GM23338 (cell line): ENCODE measurements at regions not wholly inside any gene's neighbourhood (a gene's known extent, or its start where the extent isn't known, plus 50 kb on each side); places are given as distances from the start of the nearest gene placed in this dataset.

ENCODE experiments used
- ATAC-seq: fragments of 200-7000 bp; cut with Tn5 transposase; 3 replicates; pipeline ENCODE4 v1.9.1; 2020
- DNase-seq: peaks from one replicate; pipeline ENCODE4 v3.0.0-alpha.2; 2015; ENCODE audit warnings: low spot score
- H2AFZ ChIP-seq: fragments of 200-600 bp; sonication (generic); 2 replicates; pipeline ENCODE4 v1.8.0; 2016; ENCODE audit warnings: antibody characterized with exemption, mild to moderate bottlenecking, moderate library complexity
- H3F3A ChIP-seq: fragments of 200-600 bp; sonication (generic); replicated peaks from 2 replicates; pipeline ENCODE4 v1.8.0; 2017; ENCODE audit warnings: antibody characterized with exemption, mixed run types, low read depth
- H3K27ac ChIP-seq: fragments of 200-600 bp; sonication (generic); 2 replicates; pipeline ENCODE4 v1.6.1; 2016; ENCODE audit warnings: low read depth
- H3K27me3 ChIP-seq: fragments of 200-600 bp; sonication (generic); 2 replicates; pipeline ENCODE4 v1.8.0; 2016; ENCODE audit warnings: mild to moderate bottlenecking, mixed run types, moderate library complexity; ENCODE audit not compliant: insufficient read depth
- H3K36me3 ChIP-seq: fragments of 200-600 bp; sonication (generic); 2 replicates; pipeline ENCODE4 v1.8.0; 2016; ENCODE audit warnings: mild to moderate bottlenecking; ENCODE audit not compliant: insufficient read depth
- H3K4me1 ChIP-seq: fragments of 200-600 bp; sonication (generic); 2 replicates; pipeline ENCODE4 v1.8.0; 2016; ENCODE audit warnings: mild to moderate bottlenecking, moderate library complexity; ENCODE audit not compliant: insufficient read depth
- H3K4me2 ChIP-seq: fragments of 200-600 bp; sonication (generic); 2 replicates; pipeline ENCODE4 v1.7.1; 2017; ENCODE audit warnings: mixed run types
- H3K4me3 ChIP-seq: fragments of 200-600 bp; sonication (generic); 2 replicates; pipeline ENCODE4 v1.6.1; 2016; ENCODE audit warnings: mixed run types
- H3K79me2 ChIP-seq: fragments of 200-600 bp; sonication (generic); replicated peaks from 2 replicates; pipeline ENCODE4 v1.8.0; 2017; ENCODE audit warnings: mild to moderate bottlenecking; ENCODE audit not compliant: insufficient read depth
- H3K9me2 ChIP-seq: fragments of 200-600 bp; sonication (generic); 2 replicates; pipeline ENCODE4 v1.8.0; 2017; ENCODE audit not compliant: insufficient read depth
- H4K20me1 ChIP-seq: fragments of 200-600 bp; sonication (generic); replicated peaks from 2 replicates; pipeline ENCODE4 v1.8.0; 2017; ENCODE audit warnings: mild to moderate bottlenecking; ENCODE audit not compliant: insufficient read depth
- H3K27ac Mint-ChIP-seq: 2 replicates; pipeline ENCODE4 v1.8.0; 2020; ENCODE audit warnings: inconsistent platforms, mild to moderate bottlenecking, moderate library complexity, mixed read lengths
- H3K27me3 Mint-ChIP-seq: 3 replicates; pipeline ENCODE4 v1.8.0; 2022; ENCODE audit warnings: low read depth, mild to moderate bottlenecking, moderate library complexity, mixed read lengths, inconsistent platforms; ENCODE audit not compliant: insufficient read depth, poor library complexity
- H3K36me3 Mint-ChIP-seq: 3 replicates; pipeline ENCODE4 v1.8.0; 2021; ENCODE audit warnings: low read depth, mild to moderate bottlenecking, inconsistent platforms, moderate library complexity, mixed read lengths
- H3K4me1 Mint-ChIP-seq: 3 replicates; pipeline ENCODE4 v1.8.0; 2020; ENCODE audit warnings: mild to moderate bottlenecking, inconsistent platforms, mixed read lengths
- H3K4me3 Mint-ChIP-seq: 3 replicates; pipeline ENCODE4 v1.8.0; 2021; ENCODE audit warnings: moderate library complexity, mild to moderate bottlenecking, inconsistent platforms, mixed read lengths
- H3K9me3 Mint-ChIP-seq: 3 replicates; pipeline ENCODE4 v1.8.0; 2020; ENCODE audit warnings: moderate library complexity, mild to moderate bottlenecking, inconsistent platforms, mixed read lengths
- CREB1 ChIP-seq: fragments of 250-450 bp; sonication (Bioruptor Pico); IDR thresholded peaks from 2 replicates; pipeline ENCODE4 v1.5.0; 2020; ENCODE audit warnings: low read depth, mild to moderate bottlenecking, moderate library complexity
- EZH2 ChIP-seq: fragments of 200-600 bp; sonication (generic); IDR thresholded peaks from one replicate; pipeline ENCODE4 v1.8.0; 2017; ENCODE audit warnings: antibody characterized with exemption, mild to moderate bottlenecking, low read depth; ENCODE audit not compliant: unreplicated experiment
- EZH2phosphoT487 ChIP-seq: fragments of 200-600 bp; sonication (generic); IDR thresholded peaks from one replicate; pipeline ENCODE4 v1.8.1; 2018; ENCODE audit warnings: antibody characterized with exemption; ENCODE audit not compliant: unreplicated experiment
- JUNB ChIP-seq: IDR thresholded peaks from one replicate; pipeline ENCODE4 v1.6.1; 2016; ENCODE audit warnings: antibody characterized with exemption; ENCODE audit not compliant: unreplicated experiment
- NANOG ChIP-seq: IDR thresholded peaks from 2 replicates; pipeline ENCODE4 v1.6.1; 2016; ENCODE audit warnings: antibody characterized with exemption, borderline replicate concordance
- STAT1 ChIP-seq: IDR thresholded peaks from one replicate; pipeline ENCODE4 v1.6.1; 2016; ENCODE audit warnings: antibody characterized with exemption; ENCODE audit not compliant: unreplicated experiment
- ZNF114 ChIP-seq: fragments of 250-450 bp; sonication (Bioruptor Pico); IDR thresholded peaks from 2 replicates; pipeline ENCODE4 v1.5.0; 2020; ENCODE audit warnings: mild to moderate bottlenecking, moderate library complexity
- ZNF331 ChIP-seq: fragments of 250-450 bp; sonication (Bioruptor Pico); IDR thresholded peaks from 2 replicates; pipeline ENCODE4 v1.5.0; 2020; ENCODE audit warnings: low read depth, mild to moderate bottlenecking, moderate library complexity
- ZNF462 ChIP-seq: fragments of 250-450 bp; sonication (Bioruptor Pico); IDR thresholded peaks from 2 replicates; pipeline ENCODE4 v1.5.0; 2020; ENCODE audit warnings: mild to moderate bottlenecking, moderate library complexity

GRCh38 chr5:143536364-143536763, 132.9 kb upstream of the NR3C1 start:
- Histone ChIP-seq H3K9me2 (no peaks in the 10 kb centered on the region; the same call in 1 of the 2 replicates), H4K20me1 (no peaks in the 10 kb centered on the region), H3K79me2 (no peaks in the 10 kb centered on the region), H2AFZ (no peak overlapping the region), H3K27me3 (no peaks in the 10 kb centered on the region), H3K4me1 (peaks cover 8% of the 10 kb centered on the region; the same call in 1 of the 2 replicates), H3K4me3 (no peak overlapping the region), H3K4me2 (no peak overlapping the region), H3F3A (no peaks in the 10 kb centered on the region), H3K36me3 (no peaks in the 10 kb centered on the region), H3K27ac (no peak overlapping the region)
- Mint-ChIP-seq H3K9me3 (peaks cover 4% of the 10 kb centered on the region; the same call in 2 of the 3 replicates), H3K36me3 (no peaks in the 10 kb centered on the region), H3K27ac (no peak overlapping the region), H3K4me1 (peaks cover 10% of the 10 kb centered on the region; the same call in 2 of the 3 replicates), H3K4me3 (no peak overlapping the region), H3K27me3 (no peaks in the 10 kb centered on the region)
- no peak for DNase-seq
- ATAC-seq: no peak
- TF ChIP-seq EZH2 (no peak), ZNF331 (CRISPR knock-in tag) (no peak), CREB1 (CRISPR knock-in tag) (no peak), NANOG (no peak), ZNF462 (no peak), JUNB (no peak)

- no peaks in the 10 kb centered on the region for H3K4me1 Mint-ChIP-seq
- no peaks in the 10 kb centered on the region for H3K79me2 ChIP-seq
- no peak for ATAC-seq
- no peaks in the 10 kb centered on the region for H3K4me1 ChIP-seq
- peaks cover 4% of the 10 kb centered on the region; the same call in 2 of the 3 replicates for H3K9me3 Mint-ChIP-seq
- no peaks in the 10 kb centered on the region for H3K27me3 ChIP-seq
- no peaks in the 10 kb centered on the region for H3K36me3 ChIP-seq
- no peaks in the 10 kb centered on the region for H4K20me1 ChIP-seq
- H2AFZ ChIP-seq: no peak overlapping the region
- no peaks in the 10 kb centered on the region for H3K27me3 Mint-ChIP-seq
- H3K4me3 ChIP-seq: no peak overlapping the region
- H3K4me2 ChIP-seq: no peak overlapping the region
- no peak overlapping the region for H3K27ac ChIP-seq
- no peak for DNase-seq
- H3F3A ChIP-seq: no peaks in the 10 kb centered on the region
- H3K36me3 Mint-ChIP-seq: no peaks in the 10 kb centered on the region
- H3K4me3 Mint-ChIP-seq: no peak overlapping the region
- no peak overlapping the region for H3K27ac Mint-ChIP-seq
- no peaks in the 10 kb centered on the region; the same call in 1 of the 2 replicates for H3K9me2 ChIP-seq
- no peak for TF ChIP-seq EZH2phosphoT487
- no peak for TF ChIP-seq JUNB
- TF ChIP-seq STAT1: no peak
- no peak for TF ChIP-seq ZNF114 (CRISPR knock-in tag)
- no peak for TF ChIP-seq CREB1 (CRISPR knock-in tag)
Observed at GRCh38 chr5:143534761-143535154, 131.3 kb upstream of the NR3C1 start.
